Fibroblast of gingiva (primary cell): ENCODE measurements at regions not wholly inside any gene's neighbourhood (a gene's known extent, or its start where the extent isn't known, plus 50 kb on each side); places are given as distances from the start of the nearest gene placed in this dataset.

ENCODE experiments used
- DNase-seq: peaks from one replicate; pipeline ENCODE4 v3.0.0-alpha.2; 2011; ENCODE audit warnings: low read depth

DNA sequence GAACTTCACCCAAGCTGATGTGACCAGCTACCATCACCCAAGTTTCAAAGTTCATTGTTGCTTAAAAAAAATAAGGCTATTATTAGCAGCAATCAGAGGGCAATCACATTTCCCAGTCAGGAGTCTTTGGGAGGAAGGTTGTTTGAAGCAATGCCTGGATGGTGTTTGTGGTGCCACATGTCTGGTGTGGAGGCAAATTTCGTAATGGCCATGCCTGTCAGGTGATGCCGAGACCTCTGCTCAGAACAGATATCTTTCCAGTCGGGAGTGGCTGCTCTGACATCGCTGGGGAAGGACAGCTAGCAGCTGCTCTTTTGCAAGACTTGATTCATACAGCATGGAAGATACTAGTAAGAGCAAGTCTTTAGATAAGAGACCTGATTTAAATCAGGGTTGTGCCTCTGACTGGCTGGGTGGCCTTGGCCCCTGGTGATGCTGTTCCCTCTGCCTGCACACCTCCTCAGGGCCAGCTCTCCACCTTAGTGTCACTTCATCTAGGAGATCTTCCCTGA lies 187.8 kb upstream of the JUN start:
- DNase-seq, result peak; percentile 72

DNA sequence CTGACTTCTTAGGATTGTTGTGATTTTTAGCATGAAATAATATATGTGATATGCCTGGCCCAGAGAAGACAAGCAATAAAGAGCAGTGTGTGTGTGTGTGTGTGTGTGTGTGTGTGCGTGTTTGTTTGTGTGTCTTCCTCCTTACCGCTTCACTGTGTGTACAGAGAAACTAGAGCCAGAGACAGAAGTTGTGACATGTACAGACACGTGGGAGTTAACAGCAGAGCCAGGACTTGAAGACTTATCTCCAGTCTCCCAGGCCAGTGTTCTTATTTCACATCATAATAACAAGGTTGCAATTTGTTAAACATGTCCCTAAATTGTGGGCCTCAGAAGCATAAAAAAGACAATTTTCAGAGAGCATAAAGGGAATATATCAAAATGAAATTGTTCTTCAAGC lies 192.0 kb upstream of the JUN start:
- DNase-seq, result no peak

DNA sequence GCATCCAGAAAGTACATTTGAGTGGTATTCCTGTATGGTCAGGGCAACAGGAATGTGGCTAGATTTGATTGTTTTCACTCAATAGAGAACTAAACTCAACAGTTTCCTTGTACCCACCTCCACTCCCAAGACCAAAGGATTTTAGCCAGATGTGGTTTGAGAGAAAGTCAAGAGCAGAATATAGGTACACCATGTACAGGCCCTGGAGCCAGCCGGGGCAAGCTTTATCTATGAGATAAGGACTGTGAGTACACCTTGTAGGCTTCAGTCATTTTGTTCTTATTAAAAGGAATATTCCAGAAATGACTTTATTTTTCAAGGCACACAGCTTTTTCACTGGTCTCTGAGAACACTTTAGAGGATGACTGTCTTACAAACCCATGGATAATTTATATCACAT lies 192.4 kb upstream of the JUN start:
- DNase-seq, result no peak

DNA sequence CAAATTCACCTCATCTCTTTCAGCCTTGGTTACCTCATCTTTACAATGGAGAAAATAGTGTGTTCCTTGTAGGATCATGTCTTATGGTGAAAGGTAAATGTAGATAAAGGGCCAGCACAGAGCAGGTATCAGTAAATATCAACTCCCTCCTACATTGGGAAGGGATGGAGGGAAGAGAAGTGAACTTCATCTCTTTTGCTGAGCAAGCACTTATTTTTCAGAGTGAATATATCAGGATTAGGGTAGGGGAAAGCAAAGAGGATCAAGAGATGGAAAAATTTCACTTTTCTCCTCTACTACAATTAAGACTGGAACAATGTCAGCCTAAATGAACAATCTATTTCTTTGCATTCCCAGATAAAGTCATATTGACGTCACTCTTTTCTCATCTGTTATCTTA lies 193.8 kb upstream of the JUN start:
- no peak for DNase-seq

DNA sequence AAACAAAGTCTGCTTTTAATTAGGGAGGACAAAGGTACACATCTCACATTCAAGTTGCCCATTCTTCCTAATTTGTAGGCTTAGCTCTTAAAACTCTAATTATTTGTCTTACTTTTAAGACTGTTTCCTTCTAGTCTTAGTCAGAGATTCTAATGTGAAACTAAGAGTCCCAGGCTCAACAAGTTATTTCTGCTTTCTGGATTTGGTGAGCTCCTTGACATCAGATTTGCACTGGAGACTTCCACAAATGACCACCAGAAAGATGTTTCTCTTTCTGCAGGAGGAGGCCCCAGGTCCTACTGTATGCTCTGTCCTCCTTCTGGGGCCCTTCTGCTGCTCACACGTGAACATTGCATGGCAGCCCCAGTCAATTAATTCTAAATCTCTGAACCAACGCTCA lies 194.2 kb upstream of the JUN start:
- no peak for DNase-seq

DNA sequence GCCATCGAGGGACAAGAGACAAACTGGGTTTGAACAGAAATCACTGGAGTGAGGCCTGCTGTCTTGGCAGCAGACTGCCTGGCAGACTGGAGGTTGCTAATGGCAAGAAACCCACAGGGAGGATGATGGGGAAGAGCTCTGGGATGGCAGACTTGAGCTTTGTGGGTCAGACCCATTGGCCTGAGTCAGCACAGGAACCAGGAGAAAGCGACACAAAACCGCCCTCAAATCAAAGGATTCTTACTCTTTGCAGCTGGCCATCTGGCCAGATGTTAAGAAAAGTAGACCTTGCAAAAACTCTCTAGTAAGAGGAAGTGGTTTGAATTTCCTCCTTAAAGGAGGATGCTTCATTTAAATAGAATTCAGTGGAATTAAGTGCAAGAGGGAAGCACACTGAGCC lies 195.2 kb upstream of the JUN start:
- no peak for DNase-seq

DNA sequence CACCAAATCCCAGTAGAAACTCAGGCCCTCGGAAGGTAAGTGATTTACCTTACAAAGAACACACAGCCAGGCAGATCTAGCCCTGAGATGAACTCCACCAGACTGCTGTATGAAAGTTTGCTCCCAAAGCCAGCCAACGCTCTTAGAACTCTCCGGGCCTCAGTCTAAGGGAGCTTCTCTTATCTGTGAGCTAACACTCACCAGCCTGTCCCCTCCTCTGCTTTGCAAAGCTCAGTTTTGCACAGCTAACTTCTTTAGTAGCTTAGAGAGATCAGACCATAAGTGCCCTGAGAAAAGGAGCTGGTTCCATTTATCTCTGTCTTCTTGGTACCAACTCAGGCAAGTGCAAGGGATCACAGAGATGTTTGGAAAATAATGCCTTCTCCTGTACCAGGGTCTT lies 195.8 kb upstream of the JUN start:
- DNase-seq, result no peak

DNA sequence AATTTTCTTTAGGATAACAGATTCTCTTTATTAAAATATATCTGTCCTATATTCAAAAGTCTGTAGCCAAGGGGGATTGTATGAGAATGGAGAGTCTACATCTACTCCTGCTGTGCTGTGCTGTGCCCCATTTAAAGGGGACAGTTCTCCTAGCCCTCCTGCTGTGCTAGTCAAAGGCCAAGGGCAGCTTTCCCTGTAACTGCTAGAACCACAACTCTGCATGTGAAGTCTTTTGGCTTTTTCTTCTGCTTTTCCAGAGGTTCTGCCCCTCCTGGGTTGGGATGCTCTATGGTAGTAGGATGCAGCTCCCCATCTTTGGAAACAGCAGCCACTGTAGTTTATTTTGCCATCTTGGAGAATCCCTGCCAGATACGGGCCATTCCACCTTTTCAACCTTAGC lies 197.5 kb upstream of the JUN start:
- no peak for DNase-seq

DNA sequence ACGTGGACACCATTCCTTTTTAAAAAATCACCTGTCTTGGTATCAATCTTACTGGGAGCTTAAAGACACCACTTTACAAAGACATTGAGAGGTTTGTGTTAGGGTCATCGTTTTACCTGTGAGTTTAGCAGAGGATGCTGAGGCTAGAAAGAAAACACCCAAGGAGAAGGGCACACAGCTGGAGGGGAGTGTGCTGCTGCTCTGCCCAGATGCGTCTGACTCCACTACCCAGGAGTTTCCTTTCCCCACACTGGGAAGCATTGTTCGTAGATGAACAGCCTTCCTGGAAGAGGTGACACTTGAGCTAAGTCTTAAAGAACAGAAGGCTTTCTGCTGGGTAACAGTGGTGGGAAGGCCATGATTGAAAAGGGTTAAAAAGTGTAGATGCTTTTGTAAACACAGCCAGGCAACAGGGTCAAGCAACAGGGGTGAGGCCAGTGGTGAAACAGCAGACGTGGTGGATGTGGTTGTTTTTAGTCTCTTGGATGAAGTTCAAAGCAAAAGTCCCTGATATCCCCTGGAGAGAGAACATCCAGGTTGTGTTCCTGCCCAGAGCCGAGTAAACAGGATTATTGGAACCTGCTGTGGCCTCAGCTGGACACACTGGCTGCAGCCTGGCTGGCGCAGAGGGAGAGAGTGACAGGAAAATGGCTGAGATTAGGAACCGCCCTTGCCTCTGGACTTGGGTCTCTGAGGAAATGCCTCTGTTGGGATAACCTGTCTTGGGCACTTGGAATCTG lies 198.6 kb upstream of the JUN start:
- peak; percentile 27 for DNase-seq

DNA sequence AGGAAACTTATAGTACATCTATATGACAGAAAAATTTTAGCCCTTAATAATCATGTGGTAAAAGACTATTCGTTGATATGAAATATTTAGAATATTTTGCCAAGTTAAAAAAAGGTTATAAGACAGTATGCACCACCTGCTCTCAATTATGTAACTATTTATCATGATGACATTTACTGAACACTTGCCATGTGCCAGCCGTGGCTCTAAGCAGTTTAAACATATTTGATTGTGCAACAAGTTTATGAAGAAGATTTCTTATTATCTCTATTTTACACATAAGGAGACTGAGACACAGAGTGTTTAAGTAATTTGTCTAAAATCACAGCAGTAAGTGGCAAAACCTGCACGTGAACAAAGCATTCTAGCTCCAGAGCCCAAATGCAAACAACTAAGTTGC lies 199.3 kb upstream of the JUN start:
- DNase-seq, result peak; percentile 72

DNA sequence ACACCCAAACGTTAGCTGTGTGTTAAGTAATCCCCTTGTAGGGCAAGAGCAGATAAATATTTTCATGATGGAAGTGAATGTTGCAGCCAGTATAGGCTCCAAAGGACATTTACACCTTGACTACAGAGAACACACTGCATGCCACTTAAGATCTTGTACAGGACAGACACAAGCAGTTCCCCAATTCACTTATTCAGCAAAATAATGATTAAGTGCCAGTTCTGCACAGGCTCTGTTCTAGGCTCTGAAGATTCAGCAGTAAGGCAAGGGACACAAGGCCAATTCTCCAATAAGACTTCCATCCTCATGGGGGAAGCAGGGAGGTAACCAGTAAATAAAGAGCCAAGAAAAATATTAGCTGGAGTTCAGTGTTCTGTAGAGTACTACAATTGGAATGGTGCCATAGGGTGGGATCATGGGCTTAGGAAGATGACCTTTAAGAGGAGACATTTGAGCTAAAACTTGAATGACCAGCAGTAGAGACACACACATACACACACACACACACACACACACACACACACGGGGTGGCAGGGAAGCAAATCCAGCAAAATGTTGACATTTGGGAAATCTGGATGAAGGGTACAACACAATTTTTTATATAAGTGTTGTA lies 199.9 kb upstream of the JUN start:
- peak; percentile 28 for DNase-seq

DNA sequence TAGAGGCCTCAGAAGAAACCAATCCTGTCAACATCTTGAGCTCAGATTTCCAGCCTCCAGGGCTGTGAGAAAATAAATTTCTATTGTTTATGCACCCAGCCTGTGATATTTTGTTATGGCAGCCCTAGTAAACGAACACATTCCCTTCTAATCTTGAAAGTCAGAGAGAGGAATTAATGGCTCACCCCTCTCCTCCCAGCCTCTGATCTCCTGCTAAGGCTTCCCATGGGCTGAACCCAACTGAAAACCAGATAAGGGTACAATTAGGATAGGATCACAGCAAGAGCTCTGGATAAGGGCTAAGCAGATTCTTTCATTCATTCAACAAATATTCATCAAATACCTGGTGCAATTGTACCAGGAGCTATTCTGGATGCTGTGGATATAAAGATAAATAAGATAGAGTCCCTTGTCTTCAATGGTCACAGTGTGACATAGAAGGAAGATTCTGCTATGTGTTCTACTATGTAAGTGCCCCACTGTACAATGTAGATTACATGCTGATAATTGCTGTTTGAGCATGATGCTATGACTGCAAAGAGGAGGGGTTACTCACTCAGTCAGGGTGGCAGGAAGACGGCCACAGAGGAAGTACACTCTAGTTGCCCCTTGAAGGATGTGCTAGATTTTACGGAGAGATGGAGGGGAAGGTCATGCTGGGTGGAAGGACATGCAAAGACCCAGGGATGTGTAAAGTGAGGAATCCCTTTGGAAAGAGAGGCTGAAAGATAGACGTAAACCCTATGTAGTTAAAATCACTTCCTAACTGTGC lies 203.3 kb upstream of the JUN start:
- DNase-seq, result no peak

DNA sequence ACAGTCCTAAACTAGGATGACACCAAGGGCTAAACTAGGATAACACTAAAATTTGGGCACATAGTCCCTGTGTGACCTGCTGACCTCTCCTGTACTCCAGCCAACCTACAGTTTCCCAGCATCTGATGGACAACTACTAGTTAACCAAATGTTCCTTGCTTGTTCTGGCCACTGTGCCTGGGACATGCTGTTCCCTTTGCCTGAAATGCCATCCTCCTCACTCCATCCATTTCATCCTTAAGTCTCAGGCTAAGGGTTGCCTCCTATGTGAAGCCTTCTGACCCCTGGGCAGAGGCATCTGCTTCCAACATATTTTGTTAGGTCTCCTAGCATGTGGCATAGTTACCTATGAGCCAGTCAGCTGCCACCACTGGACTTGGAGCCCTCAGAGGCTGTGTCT lies 204.9 kb upstream of the JUN start:
- DNase-seq, result no peak

DNA sequence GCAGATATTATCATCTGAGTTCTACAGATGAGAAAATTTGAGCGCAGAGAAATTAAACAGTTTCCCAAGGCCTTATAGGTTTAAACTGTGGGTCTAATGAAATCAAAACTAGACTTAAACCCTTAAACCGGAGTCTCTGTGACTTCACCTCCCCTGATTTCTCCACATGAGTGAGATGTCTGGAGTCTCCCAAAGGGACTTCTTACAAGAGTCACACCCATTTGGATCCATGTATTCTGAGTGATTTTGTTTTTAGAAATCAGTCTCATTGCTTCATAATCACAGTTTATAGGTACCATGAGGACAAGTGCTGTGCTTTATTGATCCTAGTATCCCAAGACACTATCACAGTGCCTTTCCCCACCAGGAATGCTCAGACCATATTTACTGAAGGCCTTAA lies 206.0 kb upstream of the JUN start:
- no peak for DNase-seq

DNA sequence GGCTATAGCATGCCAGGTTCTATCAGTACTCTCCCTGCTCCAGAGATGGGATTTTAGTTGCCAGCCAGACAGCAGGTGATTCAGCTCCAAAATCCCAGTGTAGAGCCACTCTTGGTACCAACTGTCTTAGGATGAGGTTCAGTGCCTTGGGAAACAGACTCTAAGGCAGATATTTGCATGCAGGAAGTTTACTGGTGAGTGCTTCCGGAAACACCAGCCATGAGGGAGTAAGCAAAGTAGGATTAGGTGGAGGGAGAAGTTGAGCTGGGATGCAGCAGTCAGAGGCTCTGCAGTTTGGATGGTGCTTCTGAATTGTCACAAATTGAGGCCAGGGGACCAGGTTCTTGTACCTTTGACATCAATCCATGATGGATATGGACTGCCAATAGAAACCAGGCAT lies 207.5 kb upstream of the JUN start:
- no peak for DNase-seq

DNA sequence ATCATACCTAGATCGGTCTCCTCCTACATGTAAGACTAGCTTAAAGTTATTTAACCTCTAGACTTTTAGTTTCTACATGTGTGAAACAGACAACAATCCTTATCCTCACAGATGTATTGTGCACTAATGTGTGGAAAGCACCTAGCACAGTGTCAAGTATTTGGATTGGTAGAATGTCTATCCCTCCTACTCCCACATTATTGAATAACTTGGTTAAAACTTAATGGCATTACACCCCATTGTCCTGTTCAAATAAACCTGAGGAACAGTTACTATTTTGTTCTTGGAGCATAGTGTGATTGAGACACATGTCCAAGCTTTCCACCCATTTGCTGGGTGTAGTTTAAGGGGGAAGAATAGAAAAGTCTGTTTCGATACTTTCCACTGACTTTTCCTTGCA lies 208.8 kb upstream of the JUN start:
- DNase-seq, result no peak

DNA sequence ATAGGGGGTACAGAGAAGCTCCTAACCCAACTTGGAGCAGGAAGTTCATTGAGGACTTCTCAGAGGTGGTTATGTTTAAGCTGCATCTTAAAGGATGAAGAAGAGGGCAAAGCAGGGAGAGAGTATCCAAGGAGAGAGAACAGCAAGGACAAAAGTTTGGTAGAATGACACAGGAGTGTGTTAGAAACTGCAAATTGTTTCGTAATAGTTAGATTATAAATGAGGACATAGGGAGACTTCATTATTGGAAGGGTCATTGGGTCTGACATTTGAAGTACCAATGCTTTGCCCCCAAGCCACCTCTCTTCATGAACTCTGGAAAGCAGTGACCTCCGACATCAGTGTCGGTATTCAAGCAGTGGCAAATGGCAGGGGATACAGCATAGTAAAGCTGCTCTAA lies 209.6 kb upstream of the JUN start:
- DNase-seq, result no peak

DNA sequence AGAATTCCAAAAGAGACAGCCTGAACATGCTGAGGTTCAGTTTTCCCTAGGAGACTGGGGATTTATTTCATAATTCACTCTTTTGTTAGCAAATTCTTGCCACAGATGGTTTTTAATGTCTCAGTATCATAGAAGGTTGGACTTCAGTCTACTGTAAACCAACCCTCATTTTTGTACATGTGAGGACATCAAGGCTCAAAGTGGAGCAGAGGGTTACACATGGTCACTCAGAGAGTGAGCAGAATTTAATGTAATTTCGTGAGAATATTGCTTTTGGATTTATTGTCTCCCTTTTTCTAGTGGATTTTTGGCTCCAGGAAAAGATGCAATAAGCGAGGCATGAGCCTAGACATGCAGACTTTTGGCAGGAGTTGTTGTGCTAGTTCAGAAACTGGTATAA lies 210.8 kb upstream of the JUN start:
- peak; percentile 18 for DNase-seq

DNA sequence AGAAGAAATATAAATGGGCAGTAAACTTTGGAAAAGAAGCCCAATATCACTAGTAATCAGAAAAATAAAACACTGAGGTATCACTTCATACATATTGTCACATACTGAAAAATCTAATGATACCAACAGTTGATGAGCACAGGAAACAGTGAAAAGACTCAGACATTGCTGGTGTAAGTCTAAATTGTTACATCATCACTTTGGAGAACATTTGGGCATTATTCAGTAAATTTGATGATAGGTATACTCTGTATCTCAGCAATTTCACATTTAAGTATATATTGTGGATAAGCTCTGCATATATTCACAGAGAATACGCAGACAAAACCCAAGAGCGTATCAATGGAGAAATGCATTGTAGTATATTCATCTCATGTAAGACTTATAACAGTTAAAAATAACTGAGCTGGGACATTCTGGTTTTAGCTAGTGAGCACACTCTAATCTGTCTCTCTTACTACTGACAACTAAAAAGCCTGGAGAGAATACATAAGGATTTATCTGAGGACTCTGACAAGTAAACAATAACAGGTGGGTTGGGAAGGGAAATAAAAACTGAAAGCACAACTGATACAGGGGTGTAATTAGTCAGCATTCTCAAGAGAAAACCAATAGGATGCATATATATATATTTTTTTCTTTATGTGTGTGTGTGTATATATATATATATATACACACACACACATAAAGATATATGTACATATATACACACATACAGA lies 212.7 kb upstream of the JUN start:
- no peak for DNase-seq

DNA sequence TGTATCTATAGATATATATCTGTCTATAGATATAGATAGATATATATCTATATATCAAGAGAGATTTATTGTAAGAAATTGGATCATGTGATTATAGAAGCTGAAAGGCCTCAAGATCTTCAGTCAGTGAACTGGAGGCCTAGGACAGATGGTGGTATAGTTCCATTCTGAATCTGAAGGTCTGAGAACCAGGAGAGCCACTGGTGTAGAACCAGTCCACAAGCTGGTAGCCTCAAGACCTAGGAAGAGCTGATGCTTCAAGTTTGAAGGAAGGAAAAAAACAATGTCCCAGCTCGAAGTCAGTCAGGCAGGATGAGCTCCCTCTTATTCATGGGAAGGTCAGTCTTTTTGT lies 213.2 kb upstream of the JUN start:
- DNase-seq, result no peak

DNA sequence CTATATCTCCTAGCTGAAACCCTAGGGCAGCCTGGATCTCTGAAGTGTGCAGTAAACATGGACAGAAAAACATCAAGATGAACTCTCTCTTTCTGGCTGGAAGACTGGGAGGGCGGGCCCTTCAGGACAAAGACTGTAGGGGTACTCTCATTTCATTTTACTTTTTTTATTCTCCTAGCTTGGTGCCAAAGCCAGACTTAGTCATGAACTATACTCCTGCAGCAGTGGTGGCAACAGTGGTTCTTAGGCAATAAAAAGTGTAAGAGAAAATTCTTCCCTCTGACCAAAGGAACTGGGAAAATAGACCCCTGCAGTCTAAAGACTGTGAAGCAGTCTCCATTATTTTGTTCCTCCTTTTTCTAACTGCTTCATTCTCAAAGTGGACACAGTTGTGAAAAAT lies 213.8 kb upstream of the JUN start:
- DNase-seq, result no peak

DNA sequence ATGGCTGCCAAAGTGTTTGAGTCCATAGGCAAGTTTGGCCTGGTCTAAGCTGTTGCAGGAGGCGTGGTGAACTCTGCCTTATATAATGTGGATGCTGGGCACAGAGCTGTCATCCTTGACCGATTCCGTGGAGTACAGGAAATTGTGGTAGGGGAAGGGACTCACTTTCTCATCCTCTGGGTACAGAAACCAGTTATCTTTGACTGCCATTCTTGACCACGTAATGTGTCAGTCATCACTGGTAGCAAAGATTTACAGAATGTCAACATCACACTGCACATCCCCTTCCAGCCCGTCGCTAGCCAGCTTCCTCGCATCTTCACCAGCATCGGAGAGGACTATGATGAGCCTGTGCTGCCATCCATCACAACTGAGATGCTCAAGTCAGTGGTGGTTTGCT lies 215.8 kb upstream of the JUN start:
- DNase-seq, result no peak

DNA sequence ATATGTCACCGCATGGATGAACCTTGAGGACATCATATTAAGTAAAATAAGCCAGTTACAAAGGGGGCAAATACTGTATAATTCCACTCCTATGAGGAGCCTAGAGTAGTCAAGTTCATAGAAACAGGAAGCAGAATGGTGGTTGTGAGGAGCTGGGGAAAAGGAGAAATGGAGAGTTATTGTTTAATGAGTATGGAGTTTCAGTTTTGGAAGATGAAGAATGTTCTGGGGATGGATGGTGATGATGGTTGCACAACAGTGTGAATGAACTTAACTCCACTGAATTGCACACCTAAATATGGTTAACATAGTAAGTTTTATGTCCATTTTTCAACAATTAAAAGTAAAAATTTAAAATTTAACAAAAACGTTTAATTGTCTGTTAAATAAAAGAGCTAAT lies 220.9 kb upstream of the JUN start:
- DNase-seq, result no peak
